ENCODE measurements at regions not wholly inside any gene's neighbourhood (a gene's known extent, or its start where the extent isn't known, plus 50 kb on each side); places are given as distances from the start of the nearest gene placed in this dataset.

GRCh38 chr1:38567401-38567800 lies 292.2 kb downstream of the RRAGC start:
- no peak for TF ChIP-seq POLR2A (IDR thresholded peaks at IDR 0.05; ENCODE audit: low read depth, low read length)
- DNase-seq (ENCODE audit: insufficient read length, low spot score), result no peak
- no peak for FAIRE-seq

GRCh38 chr1:38565020-38565491 lies 294.5 kb downstream of the RRAGC start:
- no peak for FAIRE-seq
- no peak for DNase-seq (ENCODE audit: insufficient read length, low spot score)
- TF ChIP-seq POLR2A (IDR thresholded peaks at IDR 0.05; ENCODE audit: low read depth, low read length), result no peak

GRCh38 chr1:38563942-38564735 lies 295.4 kb downstream of the RRAGC start:
- no peak for TF ChIP-seq POLR2A (IDR thresholded peaks at IDR 0.05; ENCODE audit: low read depth, low read length)
- FAIRE-seq, result no peak
- no peak for DNase-seq (ENCODE audit: insufficient read length, low spot score)

- DNase-seq (ENCODE audit: insufficient read length, low spot score) (no peak), FAIRE-seq (no peak)
- no peak for TF ChIP-seq POLR2A (IDR thresholded peaks at IDR 0.05; ENCODE audit: low read depth, low read length)
Observed at GRCh38 chr1:38561725-38562124, 297.8 kb downstream of the RRAGC start.

GRCh38 chr1:38561110-38561509 lies 298.5 kb downstream of the RRAGC start:
- DNase-seq (ENCODE audit: insufficient read length, low spot score) (no peak), FAIRE-seq (no peak)
- no peak for TF ChIP-seq POLR2A (IDR thresholded peaks at IDR 0.05; ENCODE audit: low read depth, low read length)

GRCh38 chr1:38560457-38560856 lies 299.1 kb downstream of the RRAGC start:
- no peak for FAIRE-seq
- TF ChIP-seq POLR2A (IDR thresholded peaks at IDR 0.05; ENCODE audit: low read depth, low read length), result no peak

GRCh38 chr1:38559446-38560165 lies 300.0 kb downstream of the RRAGC start:
- FAIRE-seq, result no peak
- DNase-seq (ENCODE audit: insufficient read length, low spot score), result no peak
- no peak for TF ChIP-seq POLR2A (IDR thresholded peaks at IDR 0.05; ENCODE audit: low read depth, low read length)

More at GRCh38 chr1:38560457-38560856, 299.1 kb downstream of the RRAGC start:
- no peak for DNase-seq (ENCODE audit: insufficient read length, low spot score)

- no peak for FAIRE-seq
- no peak for DNase-seq (ENCODE audit: insufficient read length, low spot score)
- TF ChIP-seq POLR2A (IDR thresholded peaks at IDR 0.05; ENCODE audit: low read depth, low read length), result no peak
Observed at GRCh38 chr1:38558500-38559445, 300.8 kb downstream of the RRAGC start.

GRCh38 chr1:38558055-38558454 lies 301.5 kb downstream of the RRAGC start:
- TF ChIP-seq POLR2A (IDR thresholded peaks at IDR 0.05; ENCODE audit: low read depth, low read length), result no peak
- no peak for DNase-seq (ENCODE audit: insufficient read length, low spot score)
- no peak for FAIRE-seq

- DNase-seq (ENCODE audit: insufficient read length, low spot score), result no peak
- no peak for FAIRE-seq
- no peak for TF ChIP-seq POLR2A (IDR thresholded peaks at IDR 0.05; ENCODE audit: low read depth, low read length)
Observed at GRCh38 chr1:38555594-38555993, 304.0 kb downstream of the RRAGC start.

GRCh38 chr1:38555130-38555529 lies 304.4 kb downstream of the RRAGC start:
- no peak for TF ChIP-seq POLR2A (IDR thresholded peaks at IDR 0.05; ENCODE audit: low read depth, low read length)
- no peak for DNase-seq (ENCODE audit: insufficient read length, low spot score)
- FAIRE-seq, result no peak

- no peak for TF ChIP-seq POLR2A (IDR thresholded peaks at IDR 0.05; ENCODE audit: low read depth, low read length)
- DNase-seq (ENCODE audit: insufficient read length, low spot score), result no peak
- no peak for FAIRE-seq
Observed at GRCh38 chr1:38551318-38552307, 308.0 kb downstream of the RRAGC start.

GRCh38 chr1:38549191-38549590 lies 310.4 kb downstream of the RRAGC start:
- DNase-seq (ENCODE audit: insufficient read length, low spot score) (no peak), FAIRE-seq (no peak)
- TF ChIP-seq POLR2A (IDR thresholded peaks at IDR 0.05; ENCODE audit: low read depth, low read length), result no peak

Measured in H54 (cell line).